HCT116 (cell line): ENCODE measurements at regions not wholly inside any gene's neighbourhood (a gene's known extent, or its start where the extent isn't known, plus 50 kb on each side); places are given as distances from the start of the nearest gene placed in this dataset.

Experiments used
- CTCF ChIP-seq, 3 experiments: fragments of 200-600 bp in 1 of 3; sonication (generic) in 1 of 3; IDR thresholded peaks in 2 of 3; conservative IDR thresholded peaks in 1 of 3; 2 replicates each; pipeline ENCODE4 v1.5.1; 2012 to 2017; ENCODE audit warnings: low read depth in 2 of 3, low read length in 2 of 3, antibody characterized with exemption in 1 of 3, borderline replicate concordance in 1 of 3, control low read depth in 1 of 3, mild to moderate bottlenecking in 1 of 3, mixed read lengths in 1 of 3, mixed run types in 1 of 3, moderate library complexity in 1 of 3; ENCODE audit not compliant: insufficient read depth in 1 of 3
- POLR2A ChIP-seq: IDR thresholded peaks from 2 replicates; pipeline ENCODE4 v1.7.0; 2011; ENCODE audit warnings: borderline replicate concordance; ENCODE audit not compliant: insufficient read depth, insufficient read length; ENCODE audit errors: extremely low read depth
- POLR2AphosphoS5 ChIP-seq: IDR thresholded peaks from 2 replicates; pipeline ENCODE4 v1.6.1; 2011; ENCODE audit warnings: mild to moderate bottlenecking, low read depth, low read length, moderate library complexity
- RAD21 ChIP-seq: IDR thresholded peaks from 2 replicates; pipeline ENCODE4 v1.6.1; 2012; ENCODE audit warnings: low read depth, mild to moderate bottlenecking

DNA sequence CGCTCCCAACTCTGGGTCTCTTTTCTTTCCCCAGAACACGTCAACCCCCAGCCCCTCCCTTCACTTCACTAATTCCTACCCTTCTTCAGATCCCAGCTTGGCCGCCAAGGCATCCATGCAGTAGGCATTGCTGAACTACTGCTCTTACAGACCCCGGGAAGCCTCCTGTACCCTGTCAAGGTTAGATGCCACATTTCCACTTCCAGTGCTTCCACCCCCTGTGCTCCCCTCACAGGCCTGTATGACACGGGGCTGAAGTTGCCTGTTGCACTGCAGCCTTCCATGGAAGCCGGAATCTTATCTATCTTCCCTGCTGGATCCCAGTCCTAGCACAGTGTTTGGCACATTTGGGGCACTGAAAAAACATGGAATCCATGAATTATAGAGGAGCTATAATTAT is 99.0 kb upstream of the SOD1 start:
- no peak for TF ChIP-seq CTCF (IDR thresholded peaks at IDR 0.05 in 2 of 3, conservative IDR thresholded peaks at IDR 0.05 in 1 of 3; ENCODE audit: borderline replicate concordance in 1 of 3, insufficient read depth in 1 of 3, low read depth in 2 of 3, low read length in 2 of 3)
- no peak for TF ChIP-seq POLR2A
- TF ChIP-seq RAD21 = no peak
- no peak for TF ChIP-seq POLR2AphosphoS5
